C4-2B (cell line): ENCODE measurements at regions not wholly inside any gene's neighbourhood (a gene's known extent, or its start where the extent isn't known, plus 50 kb on each side); places are given as distances from the start of the nearest gene placed in this dataset.

Experiments used
- CTCF ChIP-seq: fragments of 450-650 bp; conservative IDR thresholded peaks from 2 replicates; pipeline ENCODE4 v1.5.1; 2017; ENCODE audit warnings: mild to moderate bottlenecking
- ZFX ChIP-seq: fragments of 450-650 bp; IDR thresholded peaks from 2 replicates; pipeline ENCODE4 v1.6.1; 2017

- TF ChIP-seq CTCF (no peak), ZFX (no peak)
Measured at GRCh38 chr5:74403771-74404170, 236.8 kb downstream of the ENC1 start.
